GM23338 (cell line): ENCODE measurements at regions not wholly inside any gene's neighbourhood (a gene's known extent, or its start where the extent isn't known, plus 50 kb on each side); places are given as distances from the start of the nearest gene placed in this dataset.

ENCODE experiments used
- ATAC-seq: fragments of 200-7000 bp; cut with Tn5 transposase; 3 replicates; pipeline ENCODE4 v1.9.1; 2020
- DNase-seq: peaks from one replicate; pipeline ENCODE4 v3.0.0-alpha.2; 2015; ENCODE audit warnings: low spot score
- H2AFZ ChIP-seq: fragments of 200-600 bp; sonication (generic); 2 replicates; pipeline ENCODE4 v1.8.0; 2016; ENCODE audit warnings: antibody characterized with exemption, mild to moderate bottlenecking, moderate library complexity
- H3F3A ChIP-seq: fragments of 200-600 bp; sonication (generic); replicated peaks from 2 replicates; pipeline ENCODE4 v1.8.0; 2017; ENCODE audit warnings: antibody characterized with exemption, mixed run types, low read depth
- H3K27ac ChIP-seq: fragments of 200-600 bp; sonication (generic); 2 replicates; pipeline ENCODE4 v1.6.1; 2016; ENCODE audit warnings: low read depth
- H3K27me3 ChIP-seq: fragments of 200-600 bp; sonication (generic); 2 replicates; pipeline ENCODE4 v1.8.0; 2016; ENCODE audit warnings: mild to moderate bottlenecking, mixed run types, moderate library complexity; ENCODE audit not compliant: insufficient read depth
- H3K36me3 ChIP-seq: fragments of 200-600 bp; sonication (generic); 2 replicates; pipeline ENCODE4 v1.8.0; 2016; ENCODE audit warnings: mild to moderate bottlenecking; ENCODE audit not compliant: insufficient read depth
- H3K4me1 ChIP-seq: fragments of 200-600 bp; sonication (generic); 2 replicates; pipeline ENCODE4 v1.8.0; 2016; ENCODE audit warnings: mild to moderate bottlenecking, moderate library complexity; ENCODE audit not compliant: insufficient read depth
- H3K4me2 ChIP-seq: fragments of 200-600 bp; sonication (generic); 2 replicates; pipeline ENCODE4 v1.7.1; 2017; ENCODE audit warnings: mixed run types
- H3K4me3 ChIP-seq: fragments of 200-600 bp; sonication (generic); 2 replicates; pipeline ENCODE4 v1.6.1; 2016; ENCODE audit warnings: mixed run types
- H3K79me2 ChIP-seq: fragments of 200-600 bp; sonication (generic); replicated peaks from 2 replicates; pipeline ENCODE4 v1.8.0; 2017; ENCODE audit warnings: mild to moderate bottlenecking; ENCODE audit not compliant: insufficient read depth
- H3K9me2 ChIP-seq: fragments of 200-600 bp; sonication (generic); 2 replicates; pipeline ENCODE4 v1.8.0; 2017; ENCODE audit not compliant: insufficient read depth
- H4K20me1 ChIP-seq: fragments of 200-600 bp; sonication (generic); replicated peaks from 2 replicates; pipeline ENCODE4 v1.8.0; 2017; ENCODE audit warnings: mild to moderate bottlenecking; ENCODE audit not compliant: insufficient read depth
- H3K27ac Mint-ChIP-seq: 2 replicates; pipeline ENCODE4 v1.8.0; 2020; ENCODE audit warnings: inconsistent platforms, mild to moderate bottlenecking, moderate library complexity, mixed read lengths
- H3K27me3 Mint-ChIP-seq: 3 replicates; pipeline ENCODE4 v1.8.0; 2022; ENCODE audit warnings: low read depth, mild to moderate bottlenecking, moderate library complexity, mixed read lengths, inconsistent platforms; ENCODE audit not compliant: insufficient read depth, poor library complexity
- H3K36me3 Mint-ChIP-seq: 3 replicates; pipeline ENCODE4 v1.8.0; 2021; ENCODE audit warnings: low read depth, mild to moderate bottlenecking, inconsistent platforms, moderate library complexity, mixed read lengths
- H3K4me1 Mint-ChIP-seq: 3 replicates; pipeline ENCODE4 v1.8.0; 2020; ENCODE audit warnings: mild to moderate bottlenecking, inconsistent platforms, mixed read lengths
- H3K4me3 Mint-ChIP-seq: 3 replicates; pipeline ENCODE4 v1.8.0; 2021; ENCODE audit warnings: moderate library complexity, mild to moderate bottlenecking, inconsistent platforms, mixed read lengths
- H3K9me3 Mint-ChIP-seq: 3 replicates; pipeline ENCODE4 v1.8.0; 2020; ENCODE audit warnings: moderate library complexity, mild to moderate bottlenecking, inconsistent platforms, mixed read lengths
- CREB1 ChIP-seq: fragments of 250-450 bp; sonication (Bioruptor Pico); IDR thresholded peaks from 2 replicates; pipeline ENCODE4 v1.5.0; 2020; ENCODE audit warnings: low read depth, mild to moderate bottlenecking, moderate library complexity
- CTCF ChIP-seq, 2 experiments: fragments of 200-600 bp in 1 of 2; sonication (generic) in 1 of 2; conservative IDR thresholded peaks; 2 replicates each; pipeline versions ENCODE4 v1.5.1 to v1.6.1; 2016 to 2017; ENCODE audit warnings: antibody characterized with exemption in 2 of 2, low read depth in 2 of 2, mild to moderate bottlenecking in 2 of 2, moderate library complexity in 1 of 2
- ETS1 ChIP-seq: IDR thresholded peaks from 2 replicates; pipeline ENCODE4 v1.6.1; 2016; ENCODE audit warnings: antibody characterized with exemption
- EZH2 ChIP-seq: fragments of 200-600 bp; sonication (generic); IDR thresholded peaks from one replicate; pipeline ENCODE4 v1.8.0; 2017; ENCODE audit warnings: antibody characterized with exemption, mild to moderate bottlenecking, low read depth; ENCODE audit not compliant: unreplicated experiment
- EZH2phosphoT487 ChIP-seq: fragments of 200-600 bp; sonication (generic); IDR thresholded peaks from one replicate; pipeline ENCODE4 v1.8.1; 2018; ENCODE audit warnings: antibody characterized with exemption; ENCODE audit not compliant: unreplicated experiment
- JUNB ChIP-seq: IDR thresholded peaks from one replicate; pipeline ENCODE4 v1.6.1; 2016; ENCODE audit warnings: antibody characterized with exemption; ENCODE audit not compliant: unreplicated experiment
- NANOG ChIP-seq: IDR thresholded peaks from 2 replicates; pipeline ENCODE4 v1.6.1; 2016; ENCODE audit warnings: antibody characterized with exemption, borderline replicate concordance
- POLR2AphosphoS5 ChIP-seq: IDR thresholded peaks from 2 replicates; pipeline ENCODE4 v1.6.1; 2016; ENCODE audit warnings: antibody characterized with exemption, low read depth
- REST ChIP-seq: IDR thresholded peaks from one replicate; pipeline ENCODE4 v1.6.1; 2018; ENCODE audit warnings: antibody characterized with exemption; ENCODE audit not compliant: unreplicated experiment
- STAT1 ChIP-seq: IDR thresholded peaks from one replicate; pipeline ENCODE4 v1.6.1; 2016; ENCODE audit warnings: antibody characterized with exemption; ENCODE audit not compliant: unreplicated experiment
- ZNF114 ChIP-seq: fragments of 250-450 bp; sonication (Bioruptor Pico); IDR thresholded peaks from 2 replicates; pipeline ENCODE4 v1.5.0; 2020; ENCODE audit warnings: mild to moderate bottlenecking, moderate library complexity
- ZNF331 ChIP-seq: fragments of 250-450 bp; sonication (Bioruptor Pico); IDR thresholded peaks from 2 replicates; pipeline ENCODE4 v1.5.0; 2020; ENCODE audit warnings: low read depth, mild to moderate bottlenecking, moderate library complexity
- ZNF462 ChIP-seq: fragments of 250-450 bp; sonication (Bioruptor Pico); IDR thresholded peaks from 2 replicates; pipeline ENCODE4 v1.5.0; 2020; ENCODE audit warnings: mild to moderate bottlenecking, moderate library complexity

- DNase-seq (no peak), ATAC-seq (no peak)
- no peak for TF ChIP-seq REST
- TF ChIP-seq CTCF (conservative IDR thresholded peaks at IDR 0.05; ENCODE audit: low read depth in 2 of 2), result no peak
- TF ChIP-seq ZNF114, result no peak
- TF ChIP-seq POLR2AphosphoS5, result no peak
- TF ChIP-seq ZNF462 (CRISPR knock-in tag), result no peak
- TF ChIP-seq ZNF331 (CRISPR knock-in tag), result no peak
- TF ChIP-seq NANOG, result no peak
- TF ChIP-seq ETS1, result no peak
- no peak for TF ChIP-seq CREB1 (CRISPR knock-in tag)
- TF ChIP-seq EZH2, result no peak
- no peak for TF ChIP-seq EZH2phosphoT487
- no peak for TF ChIP-seq JUNB
- TF ChIP-seq STAT1, result no peak
Observed at GRCh38 chr9:99340281-99340680, 118.2 kb downstream of the SEC61B start.

More at GRCh38 chr9:99340281-99340680, 118.2 kb downstream of the SEC61B start:
- no peaks in the 10 kb centered on the region for H3K27me3 Mint-ChIP-seq
- no peaks in the 10 kb centered on the region for H3K4me1 ChIP-seq
- H3K4me3 ChIP-seq, result no peak overlapping the region
- H3K9me2 ChIP-seq, result peaks cover 2% of the 10 kb centered on the region; the same call in 1 of the 2 replicates
- H3K27ac Mint-ChIP-seq, result no peak overlapping the region
- H3F3A ChIP-seq, result no peaks in the 10 kb centered on the region
- no peaks in the 10 kb centered on the region for H3K27me3 ChIP-seq
- H3K4me3 Mint-ChIP-seq, result no peak overlapping the region
- H3K36me3 ChIP-seq, result no peaks in the 10 kb centered on the region
- no peak overlapping the region for H3K4me2 ChIP-seq
- no peaks in the 10 kb centered on the region for H4K20me1 ChIP-seq
- no peaks in the 10 kb centered on the region; the same call in 2 of the 3 replicates for H3K9me3 Mint-ChIP-seq
- H3K27ac ChIP-seq, result no peak overlapping the region
- no peaks in the 10 kb centered on the region for H3K4me1 Mint-ChIP-seq
- H2AFZ ChIP-seq, result no peak overlapping the region
- no peaks in the 10 kb centered on the region for H3K36me3 Mint-ChIP-seq
- H3K79me2 ChIP-seq, result no peaks in the 10 kb centered on the region
